ENCODE measurements at regions not wholly inside any gene's neighbourhood (a gene's known extent, or its start where the extent isn't known, plus 50 kb on each side); places are given as distances from the start of the nearest gene placed in this dataset.
"Not testable (repeated sequence)": the region's sequence is repeated elsewhere in the genome, so short reads cannot be mapped to it uniquely, and the experiment has no call there.

DNA sequence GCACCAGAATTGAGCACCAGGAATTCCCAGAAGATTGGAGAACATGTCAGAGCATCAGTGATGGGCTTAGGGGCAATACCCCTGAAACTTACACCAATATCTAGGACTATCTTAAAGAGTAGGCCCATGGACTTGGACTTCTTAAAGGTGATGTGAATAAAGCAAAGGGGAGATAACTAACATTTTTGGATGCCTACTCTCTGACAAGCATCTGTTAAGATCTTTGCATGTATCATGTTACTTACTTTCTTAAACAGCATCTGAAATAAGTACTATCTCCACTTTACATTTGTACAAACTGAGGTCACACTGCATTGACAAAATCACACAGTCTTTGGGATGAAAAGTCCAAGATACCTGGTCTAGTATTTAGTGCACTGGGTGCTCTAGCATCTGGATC, 258.6 kb upstream of the ARSJ start:
- in situ Hi-C loops (cut with MboI; ENCODE audit: low sequenced_read_pairs, unreplicated experiment), result no loop called here
- TF ChIP-seq, protein P1, sequence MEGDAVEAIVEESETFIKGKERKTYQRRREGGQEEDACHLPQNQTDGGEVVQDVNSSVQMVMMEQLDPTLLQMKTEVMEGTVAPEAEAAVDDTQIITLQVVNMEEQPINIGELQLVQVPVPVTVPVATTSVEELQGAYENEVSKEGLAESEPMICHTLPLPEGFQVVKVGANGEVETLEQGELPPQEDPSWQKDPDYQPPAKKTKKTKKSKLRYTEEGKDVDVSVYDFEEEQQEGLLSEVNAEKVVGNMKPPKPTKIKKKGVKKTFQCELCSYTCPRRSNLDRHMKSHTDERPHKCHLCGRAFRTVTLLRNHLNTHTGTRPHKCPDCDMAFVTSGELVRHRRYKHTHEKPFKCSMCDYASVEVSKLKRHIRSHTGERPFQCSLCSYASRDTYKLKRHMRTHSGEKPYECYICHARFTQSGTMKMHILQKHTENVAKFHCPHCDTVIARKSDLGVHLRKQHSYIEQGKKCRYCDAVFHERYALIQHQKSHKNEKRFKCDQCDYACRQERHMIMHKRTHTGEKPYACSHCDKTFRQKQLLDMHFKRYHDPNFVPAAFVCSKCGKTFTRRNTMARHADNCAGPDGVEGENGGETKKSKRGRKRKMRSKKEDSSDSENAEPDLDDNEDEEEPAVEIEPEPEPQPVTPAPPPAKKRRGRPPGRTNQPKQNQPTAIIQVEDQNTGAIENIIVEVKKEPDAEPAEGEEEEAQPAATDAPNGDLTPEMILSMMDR (IDR thresholded peaks at IDR 0.05; ENCODE audit: borderline replicate concordance, control extremely low read depth, extremely low read depth, insufficient read depth, missing control alignments), result no peak
- DNase-seq (ENCODE audit: low spot score), result no peak

DNA sequence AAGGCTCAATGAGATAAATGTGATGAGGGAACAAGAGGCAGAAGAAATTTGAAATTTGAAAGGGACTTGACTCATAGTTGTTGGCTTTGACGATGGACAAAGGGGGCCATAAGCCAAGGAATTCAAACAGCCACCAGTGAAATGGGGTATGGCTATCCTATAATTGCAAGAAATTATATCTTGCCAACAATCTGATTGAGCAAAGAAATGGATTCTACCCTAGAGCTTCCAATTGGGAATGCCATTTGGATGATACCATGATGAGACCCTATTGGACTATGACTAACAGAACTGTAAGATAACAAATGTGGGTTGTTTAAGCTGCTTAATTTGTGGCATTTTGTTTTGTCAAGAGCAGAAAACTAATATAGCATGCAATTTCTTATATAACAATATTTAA, 270.1 kb upstream of the ARSJ start:
- TF ChIP-seq, protein P1 (IDR thresholded peaks at IDR 0.05; ENCODE audit: borderline replicate concordance, control extremely low read depth, extremely low read depth, insufficient read depth, missing control alignments), result no peak

DNA sequence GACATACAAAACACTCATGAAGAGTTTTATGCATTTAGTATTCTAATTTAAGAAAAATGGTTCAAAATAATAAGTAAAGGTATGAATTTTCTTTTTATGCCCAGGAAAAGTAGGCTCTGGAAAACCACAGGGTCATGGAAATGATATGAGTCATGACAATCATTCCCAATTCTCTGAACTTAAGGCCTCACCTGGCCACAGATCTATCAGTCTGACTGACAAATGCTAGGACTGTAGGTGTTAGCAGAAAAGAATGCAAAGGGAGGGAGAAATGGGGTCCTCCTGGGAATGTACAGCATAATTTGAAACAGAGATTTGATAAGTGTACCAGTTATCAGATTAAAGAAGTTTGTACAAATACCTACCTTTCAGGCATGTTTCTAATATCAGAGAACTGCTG, 270.5 kb upstream of the ARSJ start:
- in situ Hi-C loops (cut with MboI; ENCODE audit: low sequenced_read_pairs, unreplicated experiment), result no loop called here
- DNase-seq (ENCODE audit: low spot score), result no peak
- TF ChIP-seq, protein P1 (IDR thresholded peaks at IDR 0.05; ENCODE audit: borderline replicate concordance, control extremely low read depth, extremely low read depth, insufficient read depth, missing control alignments), result no peak

More for the DNA sequence above, 270.1 kb upstream of the ARSJ start:
- in situ Hi-C loops (cut with MboI; ENCODE audit: low sequenced_read_pairs, unreplicated experiment), result no loop called here
- no peak for DNase-seq (ENCODE audit: low spot score)

DNA sequence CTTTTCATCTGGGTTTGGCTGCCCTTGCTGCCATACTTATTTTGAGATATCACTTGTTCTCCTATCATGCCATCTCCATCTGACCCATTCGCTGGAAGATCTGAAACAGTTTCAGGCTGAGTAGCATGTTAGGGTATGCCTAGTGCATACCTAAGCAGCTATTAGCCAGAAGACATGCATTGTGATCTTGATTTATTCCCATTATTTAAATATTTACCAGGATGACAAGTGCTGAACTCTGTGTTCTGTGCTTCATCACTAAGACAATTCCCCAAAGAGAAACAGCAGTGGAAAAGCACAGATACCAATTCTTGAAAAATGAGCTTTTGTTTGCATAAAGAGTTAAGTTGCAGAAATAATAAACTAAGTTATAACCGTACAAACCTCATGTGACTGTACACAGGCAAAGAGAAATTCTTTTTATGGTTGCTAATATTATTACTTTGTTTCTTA, 271.0 kb upstream of the ARSJ start:
- no peak for DNase-seq (ENCODE audit: low spot score)
- in situ Hi-C loops (cut with MboI; ENCODE audit: low sequenced_read_pairs, unreplicated experiment), result no loop called here
- TF ChIP-seq, protein P1 (IDR thresholded peaks at IDR 0.05; ENCODE audit: borderline replicate concordance, control extremely low read depth, extremely low read depth, insufficient read depth, missing control alignments), result no peak

DNA sequence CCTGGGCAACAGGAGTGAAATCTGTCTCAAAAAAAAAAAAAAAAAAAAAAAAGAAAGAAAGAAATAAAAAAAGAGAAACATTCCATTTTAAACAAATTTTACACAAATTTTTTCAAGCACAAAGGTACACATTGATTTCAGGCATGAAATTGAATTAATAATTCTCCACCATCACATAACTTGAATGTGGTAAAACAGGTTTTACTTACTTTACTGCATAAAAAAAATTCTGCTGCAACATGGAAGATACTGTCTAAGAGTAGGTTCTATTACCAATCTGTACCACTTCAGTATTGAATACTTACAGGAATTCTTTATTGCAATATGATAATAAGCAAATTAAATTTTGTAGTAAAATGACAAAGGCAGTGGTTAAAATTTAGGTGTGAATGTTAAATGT, 271.6 kb upstream of the ARSJ start:
- TF ChIP-seq, protein P1 (IDR thresholded peaks at IDR 0.05; ENCODE audit: borderline replicate concordance, control extremely low read depth, extremely low read depth, insufficient read depth, missing control alignments), result no peak
- in situ Hi-C loops (cut with MboI; ENCODE audit: low sequenced_read_pairs, unreplicated experiment), result no loop called here
- DNase-seq (ENCODE audit: low spot score), result no peak

DNA sequence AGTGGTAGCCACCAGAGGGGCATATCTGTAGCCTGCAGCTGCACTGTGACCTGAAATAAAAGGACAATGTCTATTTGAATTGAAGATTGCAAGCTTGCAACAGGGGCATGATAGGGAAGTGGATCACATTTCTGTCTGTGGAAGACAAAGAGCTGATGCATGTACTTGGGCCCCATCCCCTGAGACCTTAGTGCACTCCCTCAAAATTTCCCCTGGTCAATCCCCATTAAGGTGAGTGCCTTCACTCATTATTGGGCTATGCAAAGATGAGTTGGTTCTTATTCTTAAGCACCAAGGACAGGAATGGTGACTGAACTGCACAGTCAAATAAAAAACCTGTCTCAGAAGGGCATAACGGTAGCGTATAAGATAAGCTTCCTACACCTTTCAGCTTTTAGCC, 273.1 kb upstream of the ARSJ start:
- in situ Hi-C loops (cut with MboI; ENCODE audit: low sequenced_read_pairs, unreplicated experiment), result no loop called here
- TF ChIP-seq, protein P1 (IDR thresholded peaks at IDR 0.05; ENCODE audit: borderline replicate concordance, control extremely low read depth, extremely low read depth, insufficient read depth, missing control alignments), result no peak
- DNase-seq (ENCODE audit: low spot score), result no peak

DNA sequence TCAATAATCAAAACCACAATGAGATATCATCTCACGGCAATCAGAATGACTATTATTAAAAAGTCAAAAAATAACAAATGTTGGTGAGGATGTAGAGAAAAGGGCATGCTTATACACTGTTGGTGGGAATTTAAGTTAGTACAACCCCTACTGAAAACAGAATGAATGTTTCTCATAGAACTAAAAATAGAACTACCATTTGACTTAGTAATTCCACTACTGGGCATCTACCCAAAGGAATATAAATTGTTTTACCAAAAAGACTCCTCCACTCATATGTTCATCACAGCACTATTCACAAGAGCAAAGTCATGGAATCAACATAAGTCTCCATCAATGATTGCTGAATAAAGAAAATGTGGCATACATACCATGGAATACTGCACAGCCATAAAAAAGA, 278.1 kb upstream of the ARSJ start:
- no peak for DNase-seq (ENCODE audit: low spot score)
- in situ Hi-C loops (cut with MboI; ENCODE audit: low sequenced_read_pairs, unreplicated experiment), result no loop called here
- TF ChIP-seq, protein P1 (IDR thresholded peaks at IDR 0.05; ENCODE audit: borderline replicate concordance, control extremely low read depth, extremely low read depth, insufficient read depth, missing control alignments), result no peak

DNA sequence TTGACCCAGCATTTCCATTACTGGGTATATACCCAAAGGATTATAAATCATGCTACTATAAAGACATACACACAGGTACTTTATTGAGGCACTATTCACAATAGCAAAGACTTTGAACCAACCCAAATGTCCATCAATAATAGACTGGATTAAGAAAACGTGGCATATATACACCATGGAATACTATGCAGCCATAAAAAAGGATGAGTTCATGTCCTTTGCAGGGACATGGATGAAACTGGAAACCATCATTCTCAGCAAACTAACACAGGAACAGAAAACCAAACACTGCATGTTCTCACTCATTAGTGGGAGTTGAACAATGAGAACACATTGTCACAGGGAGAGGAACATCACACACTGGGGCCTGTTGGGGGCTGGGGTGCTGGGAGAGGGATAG, 283.0 kb upstream of the ARSJ start:
- DNase-seq (ENCODE audit: low spot score); in situ Hi-C loops (cut with MboI; ENCODE audit: low sequenced_read_pairs, unreplicated experiment): not testable (repeated sequence)

Data from GM13976 (cell line).